Astrocyte of the cerebellum (primary cell): ENCODE measurements at regions not wholly inside any gene's neighbourhood (a gene's known extent, or its start where the extent isn't known, plus 50 kb on each side); places are given as distances from the start of the nearest gene placed in this dataset.

Experiments used
- DNase-seq: peaks from one replicate; pipeline ENCODE4 v3.0.0-alpha.2; 2011; ENCODE audit warnings: low read depth
- H3K4me3 ChIP-seq: 2 replicates; pipeline ENCODE4 v1.5.1; 2011; ENCODE audit warnings: mild to moderate bottlenecking, low read depth, low read length, moderate library complexity
- in situ Hi-C: cut with HindIII; loops from 2 replicates; pipeline ENCODE4 v1.10.0; 2017; ENCODE audit warnings: low sequenced_read_pairs
- TF ChIP-seq, protein P1 (sequence below): IDR thresholded peaks from 2 replicates; pipeline ENCODE4 v1.5.1; 2012; ENCODE audit warnings: low read length, low read depth, moderate library complexity, mild to moderate bottlenecking; ENCODE audit errors: missing control alignments

- no peak overlapping the region for H3K4me3 ChIP-seq
- in situ Hi-C loops: no loop called here
- TF ChIP-seq, protein P1, sequence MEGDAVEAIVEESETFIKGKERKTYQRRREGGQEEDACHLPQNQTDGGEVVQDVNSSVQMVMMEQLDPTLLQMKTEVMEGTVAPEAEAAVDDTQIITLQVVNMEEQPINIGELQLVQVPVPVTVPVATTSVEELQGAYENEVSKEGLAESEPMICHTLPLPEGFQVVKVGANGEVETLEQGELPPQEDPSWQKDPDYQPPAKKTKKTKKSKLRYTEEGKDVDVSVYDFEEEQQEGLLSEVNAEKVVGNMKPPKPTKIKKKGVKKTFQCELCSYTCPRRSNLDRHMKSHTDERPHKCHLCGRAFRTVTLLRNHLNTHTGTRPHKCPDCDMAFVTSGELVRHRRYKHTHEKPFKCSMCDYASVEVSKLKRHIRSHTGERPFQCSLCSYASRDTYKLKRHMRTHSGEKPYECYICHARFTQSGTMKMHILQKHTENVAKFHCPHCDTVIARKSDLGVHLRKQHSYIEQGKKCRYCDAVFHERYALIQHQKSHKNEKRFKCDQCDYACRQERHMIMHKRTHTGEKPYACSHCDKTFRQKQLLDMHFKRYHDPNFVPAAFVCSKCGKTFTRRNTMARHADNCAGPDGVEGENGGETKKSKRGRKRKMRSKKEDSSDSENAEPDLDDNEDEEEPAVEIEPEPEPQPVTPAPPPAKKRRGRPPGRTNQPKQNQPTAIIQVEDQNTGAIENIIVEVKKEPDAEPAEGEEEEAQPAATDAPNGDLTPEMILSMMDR: no peak
- peak; percentile 18 for DNase-seq
Observed at GRCh38 chr6:133724726-133725125, 164.2 kb upstream of the TCF21 start.

DNA sequence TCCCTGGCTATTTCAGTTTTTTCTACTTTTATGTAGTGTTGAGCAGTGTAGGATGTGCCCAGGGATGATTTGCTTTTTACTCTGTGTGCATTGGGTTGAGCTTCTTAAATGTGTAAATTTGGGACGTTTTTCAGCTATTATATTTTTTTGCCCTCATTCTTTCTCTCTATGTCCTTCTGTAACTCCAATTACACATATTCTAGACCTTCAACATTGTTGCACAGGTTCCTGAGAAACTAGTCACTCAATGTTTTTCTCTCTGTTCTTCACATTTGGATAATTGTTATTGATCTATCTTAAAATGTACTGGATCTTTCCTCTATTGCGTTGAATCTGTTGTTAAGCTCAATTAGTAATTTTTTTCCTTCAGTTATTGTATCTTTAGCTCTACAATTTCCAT is 162.7 kb upstream of the TCF21 start:
- no peak for DNase-seq
- in situ Hi-C loops: no loop called here
- H3K4me3 ChIP-seq: no peak overlapping the region
- TF ChIP-seq, protein P1: no peak

- no peak for DNase-seq
- H3K4me3 ChIP-seq: no peak overlapping the region
- in situ Hi-C loops: no loop called here
- TF ChIP-seq, protein P1: no peak
Observed at GRCh38 chr6:133730881-133731280, 158.0 kb upstream of the TCF21 start.

DNA sequence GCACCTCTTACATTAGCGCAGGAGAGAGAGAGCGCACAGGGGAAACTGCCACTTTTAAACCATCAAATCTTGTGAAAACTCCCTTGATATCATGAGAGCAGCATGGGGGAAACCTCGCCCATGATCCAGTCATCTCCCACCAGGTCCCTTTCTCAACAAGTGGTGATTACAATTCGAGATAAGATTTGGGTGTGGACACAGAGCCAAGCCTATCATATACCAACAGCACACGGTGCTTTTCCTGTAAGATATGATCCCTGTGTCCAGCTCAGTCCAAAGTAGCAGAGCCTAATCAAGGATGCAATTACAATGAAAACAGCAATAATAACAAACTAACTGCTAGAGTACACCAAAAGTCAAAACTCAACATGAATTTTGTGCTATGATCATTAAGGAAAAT is 148.7 kb upstream of the TCF21 start:
- TF ChIP-seq, protein P1: no peak
- no peak for DNase-seq
- in situ Hi-C loops: no loop called here
- H3K4me3 ChIP-seq: no peak overlapping the region

GRCh38 chr6:133740816-133741215 is 148.1 kb upstream of the TCF21 start:
- no peak for DNase-seq
- TF ChIP-seq, protein P1: no peak
- H3K4me3 ChIP-seq: no peak overlapping the region
- in situ Hi-C loops: no loop called here

GRCh38 chr6:133741375-133741861 is 147.5 kb upstream of the TCF21 start:
- H3K4me3 ChIP-seq: no peak overlapping the region
- in situ Hi-C loops: no loop called here
- no peak for DNase-seq
- TF ChIP-seq, protein P1: no peak

- H3K4me3 ChIP-seq: no peak overlapping the region
- TF ChIP-seq, protein P1: no peak
- no peak for DNase-seq
- in situ Hi-C loops: no loop called here
Observed at GRCh38 chr6:133743621-133744020, 145.3 kb upstream of the TCF21 start.
